GM19025 (cell line): ENCODE measurements at regions not wholly inside any gene's neighbourhood (a gene's known extent, or its start where the extent isn't known, plus 50 kb on each side); places are given as distances from the start of the nearest gene placed in this dataset.
"Not testable (repeated sequence)": the region's sequence is repeated elsewhere in the genome, so short reads cannot be mapped to it uniquely, and the experiment has no call there.

Experiments used
- ATAC-seq: cut with Tn5 transposase; IDR thresholded peaks from one replicate; pipeline ENCODE4 v1.9.1; 2021; ENCODE audit warnings: mild to moderate bottlenecking, low read depth, moderate library complexity; ENCODE audit not compliant: unreplicated experiment

GRCh38 chr4:3919509-3919908 is 153.3 kb downstream of the ADRA2C start:
- not testable (repeated sequence) for ATAC-seq

GRCh38 chr4:3921902-3922301 is 155.7 kb downstream of the ADRA2C start:
- not testable (repeated sequence) for ATAC-seq

GRCh38 chr4:3925841-3926240 is 159.7 kb downstream of the ADRA2C start:
- not testable (repeated sequence) for ATAC-seq

GRCh38 chr4:3926271-3926670 is 160.1 kb downstream of the ADRA2C start:
- ATAC-seq = not testable (repeated sequence)

- not testable (repeated sequence) for ATAC-seq
These were observed 161.0 kb downstream of the ADRA2C start for GRCh38 chr4:3926969-3927755.

GRCh38 chr4:3929431-3929830 is 163.2 kb downstream of the ADRA2C start:
- not testable (repeated sequence) for ATAC-seq

GRCh38 chr4:3932734-3933133 is 166.5 kb downstream of the ADRA2C start:
- ATAC-seq = not testable (repeated sequence)

GRCh38 chr4:3935406-3935805 is 169.2 kb downstream of the ADRA2C start:
- not testable (repeated sequence) for ATAC-seq

GRCh38 chr4:3936184-3936583 is 170.0 kb downstream of the ADRA2C start:
- ATAC-seq = no peak

- not testable (repeated sequence) for ATAC-seq
These were observed 171.8 kb downstream of the ADRA2C start for GRCh38 chr4:3937849-3938562.

GRCh38 chr4:3938676-3939075 is 172.5 kb downstream of the ADRA2C start:
- ATAC-seq = not testable (repeated sequence)

GRCh38 chr4:3939954-3940591 is 173.9 kb downstream of the ADRA2C start:
- ATAC-seq = not testable (repeated sequence)

GRCh38 chr4:3941735-3942522 is 175.7 kb downstream of the ADRA2C start:
- ATAC-seq = not testable (repeated sequence)

- not testable (repeated sequence) for ATAC-seq
These were observed 176.4 kb downstream of the ADRA2C start for GRCh38 chr4:3942569-3942971.

- ATAC-seq = not testable (repeated sequence)
These were observed 176.9 kb downstream of the ADRA2C start for GRCh38 chr4:3943051-3943450.

GRCh38 chr4:3945511-3946290 is 179.5 kb downstream of the ADRA2C start:
- no peak for ATAC-seq

- not testable (repeated sequence) for ATAC-seq
These were observed 180.4 kb downstream of the ADRA2C start for GRCh38 chr4:3946553-3946952.

GRCh38 chr4:3947761-3948160 is 181.6 kb downstream of the ADRA2C start:
- not testable (repeated sequence) for ATAC-seq

- ATAC-seq = not testable (repeated sequence)
These were observed 182.0 kb downstream of the ADRA2C start for GRCh38 chr4:3948210-3948609.
